Heart right ventricle (tissue), 16 donors: ENCODE measurements at regions not wholly inside any gene's neighbourhood (a gene's known extent, or its start where the extent isn't known, plus 50 kb on each side); places are given as distances from the start of the nearest gene placed in this dataset.
"Not testable (repeated sequence)": the region's sequence is repeated elsewhere in the genome, so short reads cannot be mapped to it uniquely, and the experiment has no call there.

Experiments
- ATAC-seq, 8 donors: fragments of 200-7000 bp; cut with Tn5 transposase; one replicate each; pipeline ENCODE4 v1.9.1; 2020; ENCODE audit warnings: mild to moderate bottlenecking in 8 of 8, moderate library complexity in 8 of 8, moderate number of reproducible peaks in 1 of 8
- DNase-seq, 2 donors: peaks; one replicate each; pipeline ENCODE4 v3.0.0-alpha.2; 2020
- H3K27ac ChIP-seq, 10 donors: fragments of 200-600 bp; sonication (generic) in 2 of 10; one replicate each; pipeline versions ENCODE4 v1.5.0 to v1.8.0; 2020 to 2022; ENCODE audit warnings: mild to moderate bottlenecking in 3 of 10
- H3K27me3 ChIP-seq, 7 donors: fragments of 200-600 bp; one replicate each; pipeline ENCODE4 v1.8.0; 2021 to 2022; ENCODE audit warnings: mild to moderate bottlenecking in 2 of 7
- H3K36me3 ChIP-seq, 9 donors: fragments of 200-600 bp; sonication (generic) in 1 of 9; one replicate each; pipeline versions ENCODE4 v1.5.0 to v1.8.0; 2020 to 2022; ENCODE audit warnings: mild to moderate bottlenecking in 2 of 9
- H3K4me1 ChIP-seq, 9 donors: fragments of 200-600 bp; sonication (generic) in 1 of 9; one replicate each; pipeline versions ENCODE4 v1.5.0 to v1.8.0; 2020 to 2022; ENCODE audit warnings: mild to moderate bottlenecking in 4 of 9
- H3K4me3 ChIP-seq, 10 donors: fragments of 200-600 bp; sonication (generic) in 2 of 10; one replicate each; pipeline versions ENCODE4 v1.5.0 to v1.8.0; 2020 to 2022; ENCODE audit warnings: mild to moderate bottlenecking in 7 of 10, moderate library complexity in 2 of 10
- H3K9me3 ChIP-seq, 11 donors: fragments of 200-600 bp in 10 of 11; sonication (generic) in 2 of 11; one replicate each; pipeline versions ENCODE4 v1.5.0 to v1.8.0; 2013 to 2022; ENCODE audit warnings: mild to moderate bottlenecking in 2 of 11, control low read depth in 1 of 11, moderate library complexity in 1 of 11
- CTCF ChIP-seq, 9 donors: fragments of 200-600 bp; sonication (generic) in 2 of 9; IDR thresholded peaks; one replicate each; pipeline versions ENCODE4 v1.5.0 to v1.8.0; 2021 to 2022; ENCODE audit warnings: antibody characterized with exemption in 9 of 9, mild to moderate bottlenecking in 5 of 9, moderate library complexity in 1 of 9
- WGBS, 2 donors: extraction: QIAGEN DNeasy Blood & Tissue Kit; methylation state at CpG; one replicate each; pipeline ENCODE4 v1.1.7; 2013; ENCODE audit warnings: inconsistent platforms in 1 of 2; 5-methylcytosine and 5-hydroxymethylcytosine counted together
- intact Hi-C, 10 donors: fragments of 100-400 bp; cut with DNase I; formaldehyde crosslinking; loops; one replicate each; pipeline versions ENCODE4 v1.11.1 to v1.14.2; 2022
- donor health status: Arrhythmogenic right ventricular cardiomyopathy.
- donor health status: ischemic (EF 13 %, LVEDD 7.1; RV severe dilation, severe dysfunction).
- donor health status: healthy with polysubstance abuse.
- donor health status: DM: no; HTN: yes; CAD: no.
- donor health status: DM: no; HTN: no; CAD: no.
- donor health status: ischemic (EF 25% LVEDD 6.9; RV normal size, moderate dysfunction).
- donor health status: ischemic (EF 25% LVEDD 5.7; RV mildly dilated, moderate dysfunction).
- donor health status: healthy.
- donor health status: DM: yes; HTN: yes; CAD: no.
- donor health status: Ischemic cardiomyopathy.
- donor health status: ischemic (EF 35%, LVEDD 5.7; RV mildly dilated, moderate dysfunction).
- donor health status: nonischemic (EF 11% LVEDD 7.7; RV severe dilation, severe dysfunction).
- donor health status: DM: yes; HTN: yes; CAD: no.
- donor health status: PGD.
- donor health status: ischemic (EF 29% LVEDD 5.4; RV normal size, mild dysfunction).
- donor health status: nonischemic (EF 23%, LVEDD 6.1; RV moderate dilation, normal function).

DNA sequence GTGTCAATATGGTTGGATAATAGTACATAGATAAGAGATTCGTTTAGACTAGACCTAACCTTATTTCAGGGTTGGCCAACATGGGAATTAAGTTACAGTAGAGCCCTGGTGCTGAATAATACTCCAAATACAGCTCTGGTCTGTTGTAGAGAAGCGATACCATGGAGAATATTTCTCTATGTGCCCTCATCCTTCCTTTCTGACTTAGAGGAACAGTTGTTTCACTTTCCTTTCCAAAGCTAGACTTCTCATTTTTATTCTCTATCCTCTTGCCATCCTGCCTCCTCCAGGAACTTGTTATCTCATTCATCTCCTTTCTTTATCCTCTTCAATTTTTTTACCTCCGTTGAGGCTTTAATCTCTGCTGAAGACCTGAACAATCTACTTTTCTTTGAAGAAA lies 68.9 kb downstream of the EDN1 start:
- ATAC-seq (no peak), DNase-seq (no peak)
- 57 to 58% methylated on average over 3 of the region's 3 CpGs for WGBS, 2 donors
- Histone ChIP-seq H3K4me3 (no peak overlapping the region), H3K9me3 (peaks cover 0 to 5% (median 0%) of the 10 kb centered on the region in 11 donors), H3K27ac (no peak overlapping the region), H3K36me3 (no peaks in the 10 kb centered on the region), H3K27me3 (no peaks in the 10 kb centered on the region), H3K4me1 (peaks cover 0 to 33% (median 8%) of the 10 kb centered on the region in 9 donors)
- TF ChIP-seq CTCF (IDR thresholded peaks at IDR 0.05): no peak
- intact Hi-C loops: no loop called here

GRCh38 chr6:12361042-12361765 lies 71.0 kb downstream of the EDN1 start:
- DNase-seq: no peak
- 96 to 98% methylated on average over 2 of the region's 2 CpGs for WGBS, 2 donors
- Histone ChIP-seq H3K27ac (no peak overlapping the region), H3K9me3 (peaks cover 0 to 5% (median 0%) of the 10 kb centered on the region in 11 donors), H3K36me3 (no peaks in the 10 kb centered on the region), H3K4me3 (no peak overlapping the region), H3K27me3 (no peaks in the 10 kb centered on the region), H3K4me1 (peaks cover 0 to 34% (median 8%) of the 10 kb centered on the region in 9 donors)
- no peak for TF ChIP-seq CTCF (IDR thresholded peaks at IDR 0.05)
- intact Hi-C loops: no loop called here
- no peak for ATAC-seq

GRCh38 chr6:12363277-12363650 lies 73.1 kb downstream of the EDN1 start:
- H3K4me3 ChIP-seq, H3K9me3 ChIP-seq, intact Hi-C loops, H3K36me3 ChIP-seq, DNase-seq, ATAC-seq, H3K27me3 ChIP-seq, H3K27ac ChIP-seq: not testable (repeated sequence)
- WGBS, 2 donors: 92 to 95% methylated on average over 6 of the region's 6 CpGs
- peaks cover 0 to 28% (median 8%) of the 10 kb centered on the region in 9 donors for H3K4me1 ChIP-seq

GRCh38 chr6:12363651-12364381 lies 73.7 kb downstream of the EDN1 start:
- ATAC-seq (peak in 7 of 8 donors; percentile 25 to 83 (median 56)), DNase-seq (no peak)
- H3K27ac ChIP-seq: no peak overlapping the region
- peaks cover 0 to 5% (median 0%) of the 10 kb centered on the region in 11 donors for H3K9me3 ChIP-seq
- H3K4me1 ChIP-seq: peaks cover 0 to 25% (median 8%) of the 10 kb centered on the region in 9 donors
- H3K36me3 ChIP-seq: no peaks in the 10 kb centered on the region
- TF ChIP-seq CTCF (IDR thresholded peaks at IDR 0.05): no peak
- WGBS, 2 donors: 87 to 90% methylated on average over 11 of the region's 11 CpGs
- H3K27me3 ChIP-seq: no peaks in the 10 kb centered on the region
- H3K4me3 ChIP-seq: no peak overlapping the region
- intact Hi-C loops: no loop called here
